Activated naive CD4-positive, alpha-beta T cell treated with anti-CD3 and anti-CD28 coated beads, Interleukin-2, amount 10 ng/mL, durations not matched to agents 7 days and 5 days (primary cell): ENCODE measurements at regions not wholly inside any gene's neighbourhood (a gene's known extent, or its start where the extent isn't known, plus 50 kb on each side); places are given as distances from the start of the nearest gene placed in this dataset.
"Not testable (repeated sequence)": the region's sequence is repeated elsewhere in the genome, so short reads cannot be mapped to it uniquely, and the experiment has no call there.

Experiments used
- CTCF ChIA-PET: fragments of 350-600 bp; sonication (Branson Sonifier 250); formaldehyde crosslinking; loops from one replicate; lab custom pipeline; 2021; ENCODE audit warnings: antibody characterized with exemption; lab: Charles Lee
- DNase-seq: peaks from one replicate; pipeline ENCODE4 v3.0.0-alpha.2; 2020
- H3K27ac Mint-ChIP-seq: one replicate; pipeline ENCODE4 v1.8.0; 2021; ENCODE audit warnings: mild to moderate bottlenecking, moderate library complexity, mixed read lengths
- H3K27me3 Mint-ChIP-seq: one replicate; pipeline ENCODE4 v1.8.0; 2021; ENCODE audit warnings: mild to moderate bottlenecking, mixed read lengths
- H3K36me3 Mint-ChIP-seq: one replicate; pipeline ENCODE4 v1.8.0; 2021; ENCODE audit warnings: mixed read lengths
- H3K4me1 Mint-ChIP-seq: one replicate; pipeline ENCODE4 v1.8.0; 2021; ENCODE audit warnings: mixed read lengths
- H3K4me3 Mint-ChIP-seq: one replicate; pipeline ENCODE4 v1.8.0; 2021; ENCODE audit warnings: mild to moderate bottlenecking, moderate library complexity, mixed read lengths
- H3K9me3 Mint-ChIP-seq: one replicate; pipeline ENCODE4 v1.8.0; 2021; ENCODE audit warnings: mixed read lengths

DNA sequence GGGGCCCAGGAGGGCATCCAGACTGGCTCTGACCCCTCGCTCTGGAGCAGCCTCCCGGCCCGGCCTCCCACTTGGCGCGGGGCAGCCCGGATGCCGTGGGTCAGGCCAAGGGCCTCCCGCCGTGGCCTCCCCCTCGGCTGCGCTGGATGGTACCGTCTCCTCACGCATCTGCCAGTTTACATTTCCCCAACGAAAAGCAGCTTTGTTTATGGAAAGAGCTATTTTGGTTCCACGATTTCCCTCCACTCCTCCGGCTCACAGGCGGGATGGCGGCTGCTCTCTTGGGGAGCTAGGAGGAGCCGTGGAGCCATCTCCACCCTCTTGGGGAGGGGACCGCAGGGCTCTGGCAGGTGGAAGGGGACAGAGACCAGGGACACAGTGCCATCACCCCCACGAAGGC lies 93.2 kb upstream of the MYL10 start:
- no peak overlapping the region for H3K27ac Mint-ChIP-seq

DNA sequence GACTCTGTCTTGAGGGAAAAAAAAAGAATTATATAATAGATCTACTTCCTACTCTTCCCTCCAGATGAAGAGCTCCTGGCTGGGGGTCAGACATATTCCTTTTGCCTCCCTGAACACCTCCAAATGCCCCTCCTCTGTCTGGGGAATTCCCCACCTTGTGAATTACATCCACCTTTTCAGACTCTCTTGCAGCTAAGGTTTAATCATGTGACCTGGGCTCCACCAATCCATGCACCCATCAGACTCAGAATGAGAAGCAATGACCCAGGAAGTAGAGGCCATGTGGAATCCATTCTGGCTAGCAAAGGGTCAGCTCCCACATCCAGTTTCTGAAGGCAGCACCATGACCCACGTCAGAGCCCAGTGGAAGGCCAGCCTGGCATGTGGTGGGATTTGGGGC lies 93.6 kb upstream of the CUX1 start:
- CTCF ChIA-PET: no interaction called here
- Mint-ChIP-seq H3K4me1 (no peaks in the 10 kb centered on the region), H3K36me3 (no peaks in the 10 kb centered on the region), H3K9me3 (peaks cover 3% of the 10 kb centered on the region), H3K4me3 (no peak overlapping the region), H3K27me3 (peaks cover 20% of the 10 kb centered on the region), H3K27ac (no peak overlapping the region)
- DNase-seq: no peak

More for the DNA sequence above, 93.2 kb upstream of the MYL10 start:
- H3K4me1 Mint-ChIP-seq: no peaks in the 10 kb centered on the region
- H3K9me3 Mint-ChIP-seq: peaks cover 3% of the 10 kb centered on the region
- CTCF ChIA-PET: no interaction called here
- peaks cover 20% of the 10 kb centered on the region for H3K27me3 Mint-ChIP-seq
- no peak overlapping the region for H3K4me3 Mint-ChIP-seq
- no peak for DNase-seq
- H3K36me3 Mint-ChIP-seq: no peaks in the 10 kb centered on the region

DNA sequence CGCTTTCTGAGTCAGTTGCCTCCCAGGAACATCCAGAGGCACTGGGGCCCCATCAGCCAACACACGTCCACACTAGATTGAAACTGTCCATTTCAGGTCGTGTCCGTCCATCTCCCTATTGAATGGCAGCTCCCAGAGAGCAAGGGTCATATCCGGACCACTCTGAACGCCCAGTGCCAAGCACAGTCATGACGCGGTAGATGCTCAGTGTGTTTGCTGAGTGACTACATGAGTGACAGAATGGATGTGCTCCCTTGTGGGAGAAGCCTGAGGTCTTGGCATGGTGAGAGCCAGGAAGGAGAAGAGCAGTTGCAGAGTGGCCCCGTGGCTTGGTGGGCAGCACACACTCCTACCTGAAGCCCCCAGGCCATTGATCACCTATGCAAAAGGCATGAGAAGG lies 92.5 kb upstream of the CUX1 start:
- CTCF ChIA-PET: interaction anchor here (0.6 kb wide), 1 partner anchor 112 kb away, joined by 5 read pairs; no protein-coding TSS in a partner anchor
- H3K4me1 Mint-ChIP-seq: no peaks in the 10 kb centered on the region
- H3K36me3 Mint-ChIP-seq: no peaks in the 10 kb centered on the region

DNA sequence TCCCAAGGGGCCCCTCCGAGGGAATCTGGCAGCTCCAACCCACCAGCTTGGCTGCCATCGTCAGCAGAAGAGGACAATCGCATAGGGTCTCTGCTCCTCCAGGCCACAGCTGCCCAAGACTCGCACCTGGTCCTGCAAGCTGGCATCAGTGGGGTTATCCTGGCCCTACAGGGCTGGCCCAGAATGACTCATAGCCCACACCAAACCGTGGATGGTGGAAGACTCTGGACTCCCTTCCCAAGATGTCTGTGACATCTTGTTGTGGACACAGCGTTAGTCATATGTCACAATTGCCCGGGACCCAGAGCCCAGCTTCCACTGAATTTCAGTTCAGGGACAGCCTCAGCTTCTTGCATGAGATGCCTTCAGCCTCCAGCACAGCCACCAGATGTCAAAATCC lies 91.5 kb upstream of the CUX1 start:
- DNase-seq: no peak
- Mint-ChIP-seq H3K4me3 (no peak overlapping the region), H3K36me3 (no peaks in the 10 kb centered on the region), H3K4me1 (no peaks in the 10 kb centered on the region), H3K27ac (no peak overlapping the region), H3K27me3 (peaks cover 18% of the 10 kb centered on the region), H3K9me3 (peaks cover 3% of the 10 kb centered on the region)
- CTCF ChIA-PET: no interaction called here

More for the DNA sequence above, 92.5 kb upstream of the CUX1 start:
- Mint-ChIP-seq H3K27ac (no peak overlapping the region), H3K9me3 (peaks cover 3% of the 10 kb centered on the region), H3K4me3 (no peak overlapping the region), H3K27me3 (peaks cover 22% of the 10 kb centered on the region)
- DNase-seq: no peak

DNA sequence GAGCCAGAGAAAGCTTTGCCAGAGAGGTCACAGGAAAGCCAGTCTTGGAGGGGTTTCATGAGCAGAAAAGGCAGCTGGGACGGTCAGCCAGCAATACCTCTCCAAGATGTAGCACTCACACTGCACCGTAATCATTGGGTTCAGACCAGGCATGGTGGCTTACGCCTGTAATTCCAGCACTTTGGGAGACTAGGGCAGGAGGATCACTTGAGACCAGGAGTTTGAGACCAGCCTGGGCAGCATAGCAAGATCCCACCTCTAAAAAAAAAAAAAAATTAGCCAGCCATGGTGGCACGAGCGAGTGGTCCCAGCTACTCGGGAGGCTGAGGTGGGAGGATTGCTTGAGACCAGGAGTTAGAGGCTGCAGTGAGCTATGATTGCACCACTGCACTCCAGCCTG lies 90.2 kb upstream of the CUX1 start:
- Mint-ChIP-seq H3K27ac (no peak overlapping the region), H3K9me3 (peaks cover 3% of the 10 kb centered on the region), H3K4me1 (no peaks in the 10 kb centered on the region), H3K36me3 (no peaks in the 10 kb centered on the region), H3K27me3 (peaks cover 21% of the 10 kb centered on the region), H3K4me3 (no peak overlapping the region)
- DNase-seq: no peak
- CTCF ChIA-PET: no interaction called here

DNA sequence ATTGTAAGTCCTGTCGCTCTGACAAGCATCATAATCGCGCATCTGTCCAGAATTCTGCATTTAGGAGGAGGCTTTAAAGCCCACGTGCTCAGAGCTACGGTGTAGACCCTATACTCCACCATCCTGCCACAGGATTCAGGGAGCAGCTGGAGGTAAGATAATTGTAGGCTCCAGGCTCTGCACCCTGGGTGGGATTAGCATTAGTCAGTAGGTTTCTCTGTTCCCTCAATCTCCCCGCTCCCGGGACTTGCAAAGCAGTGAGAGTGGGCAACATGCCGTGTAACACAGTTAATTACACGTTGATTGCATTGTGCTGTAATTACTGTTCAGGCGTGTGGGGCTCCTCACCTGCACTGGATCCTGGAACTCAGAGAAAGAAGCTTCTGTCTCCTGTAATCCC lies 89.3 kb upstream of the CUX1 start:
- Mint-ChIP-seq H3K4me1 (no peaks in the 10 kb centered on the region), H3K9me3 (peaks cover 3% of the 10 kb centered on the region), H3K27me3 (peaks cover 27% of the 10 kb centered on the region), H3K27ac (no peak overlapping the region), H3K4me3 (no peak overlapping the region), H3K36me3 (no peaks in the 10 kb centered on the region)
- CTCF ChIA-PET: no interaction called here
- no peak for DNase-seq

DNA sequence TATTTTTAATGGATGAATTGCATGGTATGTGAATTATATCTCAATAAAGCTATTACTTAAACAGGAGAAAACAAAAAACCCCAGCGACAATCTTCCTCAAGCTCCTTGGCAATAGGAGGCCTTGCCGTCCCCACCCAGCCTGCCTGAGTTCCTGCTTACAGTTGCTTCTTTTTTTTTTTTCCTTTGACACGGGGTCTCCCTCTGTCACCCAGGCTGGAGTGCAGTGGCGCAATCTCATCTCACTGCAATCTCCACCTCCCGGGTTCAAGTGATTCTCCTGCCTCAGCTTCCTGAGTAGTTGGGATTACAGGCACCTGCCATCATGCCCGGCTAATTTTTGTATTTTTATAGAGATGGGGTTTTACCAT lies 88.6 kb upstream of the CUX1 start:
- peaks cover 29% of the 10 kb centered on the region for H3K27me3 Mint-ChIP-seq
- not testable (repeated sequence) for H3K27ac Mint-ChIP-seq, H3K9me3 Mint-ChIP-seq, DNase-seq, H3K4me3 Mint-ChIP-seq, H3K4me1 Mint-ChIP-seq, H3K36me3 Mint-ChIP-seq
- CTCF ChIA-PET: interaction anchor here (0.9 to 1.2 kb wide), 2 partner anchors 11 to 15 kb away, joined by 3 to 4 read pairs; no protein-coding TSS in a partner anchor

DNA sequence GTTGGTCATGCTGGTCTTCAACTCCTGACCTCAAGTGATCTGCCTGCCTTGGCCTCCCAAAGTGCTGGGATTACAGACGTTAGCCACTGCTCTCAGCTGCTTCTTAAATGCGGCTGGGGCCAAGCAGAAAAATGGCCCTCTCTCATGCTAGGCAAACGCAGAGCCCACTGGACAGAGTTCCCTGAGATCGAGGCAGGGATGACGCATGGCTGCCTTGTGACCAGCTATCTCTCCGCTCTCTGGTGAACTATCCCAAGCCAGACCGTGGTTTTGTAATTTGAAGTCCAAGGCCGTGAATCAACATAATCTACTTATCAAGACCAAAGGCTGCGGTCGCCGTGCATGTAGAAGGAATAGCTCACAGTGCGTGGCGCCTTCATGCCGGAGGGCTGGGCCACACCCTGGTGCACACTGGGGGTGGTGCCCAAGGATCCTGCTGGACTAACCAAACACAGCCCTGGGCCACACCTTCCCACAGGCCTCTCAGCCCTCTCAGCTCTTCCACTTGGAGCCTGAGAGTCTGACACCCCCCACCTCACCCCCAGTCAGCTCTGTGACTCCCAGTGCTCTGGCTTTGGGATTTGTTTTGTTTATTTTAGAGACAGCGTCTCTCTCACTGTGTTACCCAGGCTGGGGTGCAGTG lies 88.1 kb upstream of the CUX1 start:
- Mint-ChIP-seq H3K36me3 (no peaks in the 10 kb centered on the region), H3K9me3 (no peaks in the 10 kb centered on the region), H3K27me3 (peaks cover 29% of the 10 kb centered on the region), H3K27ac (no peak overlapping the region), H3K4me1 (no peaks in the 10 kb centered on the region), H3K4me3 (no peak overlapping the region)
- CTCF ChIA-PET: interaction anchor here (0.9 to 1.2 kb wide), 2 partner anchors 10 to 15 kb away, joined by 3 to 4 read pairs; no protein-coding TSS in a partner anchor
- DNase-seq: no peak

DNA sequence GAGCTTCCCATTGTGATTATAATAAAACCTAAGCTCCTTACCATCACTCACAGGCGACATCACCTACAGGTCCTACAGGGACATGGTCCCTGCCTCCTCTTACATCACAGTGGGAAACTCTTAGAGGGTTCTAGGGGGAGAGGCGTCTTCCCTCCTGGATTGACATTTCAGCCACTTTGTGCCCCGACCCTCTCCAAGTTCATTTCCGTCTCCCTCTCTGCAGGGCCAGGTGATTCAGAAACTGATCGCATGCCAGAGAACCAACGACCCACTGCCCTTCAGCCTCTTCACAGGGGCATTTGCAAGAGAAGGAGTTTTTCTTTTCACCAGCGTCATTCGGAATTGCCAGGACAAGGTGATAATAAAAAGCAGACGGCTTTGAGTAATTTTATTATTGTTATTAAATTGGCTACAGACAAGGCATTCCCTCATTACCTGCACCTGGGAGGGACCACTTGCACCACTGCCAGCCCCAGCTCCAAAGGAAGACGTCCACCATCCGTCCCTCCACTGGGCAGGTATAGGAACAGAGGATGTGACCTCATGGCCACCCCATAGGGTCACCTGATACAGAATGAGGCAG lies 85.8 kb upstream of the CUX1 start:
- H3K4me1 Mint-ChIP-seq: no peaks in the 10 kb centered on the region
- no peaks in the 10 kb centered on the region for H3K36me3 Mint-ChIP-seq
- CTCF ChIA-PET: interaction anchor here (0.8 kb wide), 1 partner anchor 12 kb away, joined by 3 read pairs; no protein-coding TSS in a partner anchor
- no peaks in the 10 kb centered on the region for H3K9me3 Mint-ChIP-seq
- no peak overlapping the region for H3K4me3 Mint-ChIP-seq
- no peak for DNase-seq
- no peak overlapping the region for H3K27ac Mint-ChIP-seq
- peaks cover 25% of the 10 kb centered on the region for H3K27me3 Mint-ChIP-seq

DNA sequence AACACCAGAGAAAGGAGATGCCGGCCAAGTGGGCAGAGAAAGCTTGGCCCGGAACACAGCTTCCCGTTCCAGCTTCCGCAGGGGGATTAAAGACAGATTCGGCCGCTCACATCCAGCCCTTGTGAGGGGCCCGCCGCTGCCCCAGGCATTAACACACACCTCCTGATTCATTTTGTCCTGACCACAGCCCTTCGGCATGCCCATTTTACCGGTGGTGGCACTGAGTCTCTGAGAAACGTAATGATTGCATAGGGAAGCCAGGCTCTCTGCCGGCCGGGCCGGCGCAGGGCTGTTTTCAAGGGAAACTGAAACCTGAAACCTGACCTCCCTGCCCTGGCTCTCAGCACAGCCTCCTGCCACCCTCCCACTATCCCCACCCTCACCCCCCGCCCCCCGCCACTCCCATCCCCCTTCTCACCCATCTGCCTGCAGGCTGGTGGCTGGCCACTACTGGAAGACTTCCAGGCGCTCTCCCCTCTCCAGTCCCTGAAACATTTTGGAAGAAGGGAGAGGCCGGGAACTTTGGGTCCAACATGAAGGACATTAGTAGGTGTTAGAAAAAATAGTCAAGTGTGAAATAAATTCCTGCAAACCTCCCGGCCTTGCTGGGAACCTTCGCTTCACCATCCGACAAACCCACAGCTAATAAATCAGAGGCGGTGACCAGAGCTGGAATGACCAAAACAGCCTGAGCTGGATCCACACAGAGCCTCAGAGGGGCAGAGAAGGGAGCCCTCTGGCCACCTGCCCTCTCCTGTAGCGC lies 83.5 kb upstream of the CUX1 start:
- Mint-ChIP-seq H3K27me3 (peaks cover 25% of the 10 kb centered on the region), H3K36me3 (no peaks in the 10 kb centered on the region), H3K9me3 (no peaks in the 10 kb centered on the region), H3K4me3 (no peak overlapping the region), H3K27ac (no peak overlapping the region), H3K4me1 (peaks cover 8% of the 10 kb centered on the region)
- DNase-seq: no peak
- CTCF ChIA-PET: no interaction called here

DNA sequence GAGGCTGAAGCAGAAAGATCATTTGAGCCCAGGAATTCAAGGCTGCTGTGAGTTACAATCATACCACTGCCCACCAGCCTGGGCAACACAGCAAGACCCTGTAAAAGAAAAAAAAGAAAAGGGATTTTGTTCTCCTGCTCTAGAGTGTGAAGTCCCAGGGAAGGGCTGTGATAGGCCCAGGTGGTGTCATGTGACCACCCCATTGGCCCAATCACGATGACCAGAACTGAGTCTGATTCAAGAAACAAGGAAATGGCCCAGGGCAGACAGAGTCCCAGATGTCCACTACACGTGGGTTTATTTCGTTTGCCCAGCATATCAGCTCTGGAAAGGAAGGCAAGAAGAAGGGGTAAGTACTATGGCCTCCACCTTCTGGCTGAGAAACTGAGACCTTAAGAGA lies 81.3 kb upstream of the CUX1 start:
- CTCF ChIA-PET: no interaction called here
- H3K4me3 Mint-ChIP-seq: no peak overlapping the region
- peaks cover 18% of the 10 kb centered on the region for H3K27me3 Mint-ChIP-seq
- no peaks in the 10 kb centered on the region for H3K9me3 Mint-ChIP-seq
- H3K36me3 Mint-ChIP-seq: no peaks in the 10 kb centered on the region
- H3K27ac Mint-ChIP-seq: no peak overlapping the region
- peaks cover 29% of the 10 kb centered on the region for H3K4me1 Mint-ChIP-seq
- DNase-seq: no peak

DNA sequence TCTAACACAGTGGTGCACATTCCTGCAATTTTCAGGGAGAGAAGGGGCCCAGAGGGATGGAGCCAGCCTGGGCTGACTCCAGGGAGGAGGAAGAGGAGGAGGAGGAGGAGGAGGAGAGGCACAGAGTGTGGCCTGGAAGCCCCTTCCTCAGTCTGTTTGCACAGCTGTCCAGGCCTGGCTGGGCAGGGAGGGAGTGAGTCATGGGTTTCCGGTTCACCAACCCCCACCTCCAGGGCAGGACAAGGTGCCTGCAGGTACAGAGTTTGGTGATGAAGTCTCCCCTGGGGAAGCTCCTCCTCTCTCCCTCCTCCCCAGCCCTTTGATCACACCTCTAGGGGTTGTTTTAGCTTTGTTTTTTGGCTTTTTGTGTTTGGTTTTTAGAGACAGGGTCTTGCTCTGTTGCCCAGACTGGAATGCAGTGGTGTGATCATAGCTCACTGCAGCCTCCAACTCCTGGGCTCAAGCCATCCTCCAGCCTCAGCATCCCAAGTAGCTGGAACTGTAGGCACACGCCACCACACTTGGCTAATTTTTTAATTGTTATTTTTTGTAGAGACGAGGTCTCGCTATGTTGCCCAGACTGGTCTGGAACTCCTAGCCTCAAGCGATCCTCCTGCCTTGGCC lies 77.5 kb upstream of the CUX1 start:
- Mint-ChIP-seq H3K27me3 (peaks cover 17% of the 10 kb centered on the region), H3K4me1 (peaks cover 58% of the 10 kb centered on the region), H3K36me3 (no peaks in the 10 kb centered on the region), H3K27ac (no peak overlapping the region), H3K4me3 (no peak overlapping the region), H3K9me3 (no peaks in the 10 kb centered on the region)
- no peak for DNase-seq
- CTCF ChIA-PET: interaction anchor here (0.7 to 1.5 kb wide), 4 partner anchors 11 to 75 kb away, joined by 3 to 5 read pairs (median 4); no protein-coding TSS in a partner anchor

DNA sequence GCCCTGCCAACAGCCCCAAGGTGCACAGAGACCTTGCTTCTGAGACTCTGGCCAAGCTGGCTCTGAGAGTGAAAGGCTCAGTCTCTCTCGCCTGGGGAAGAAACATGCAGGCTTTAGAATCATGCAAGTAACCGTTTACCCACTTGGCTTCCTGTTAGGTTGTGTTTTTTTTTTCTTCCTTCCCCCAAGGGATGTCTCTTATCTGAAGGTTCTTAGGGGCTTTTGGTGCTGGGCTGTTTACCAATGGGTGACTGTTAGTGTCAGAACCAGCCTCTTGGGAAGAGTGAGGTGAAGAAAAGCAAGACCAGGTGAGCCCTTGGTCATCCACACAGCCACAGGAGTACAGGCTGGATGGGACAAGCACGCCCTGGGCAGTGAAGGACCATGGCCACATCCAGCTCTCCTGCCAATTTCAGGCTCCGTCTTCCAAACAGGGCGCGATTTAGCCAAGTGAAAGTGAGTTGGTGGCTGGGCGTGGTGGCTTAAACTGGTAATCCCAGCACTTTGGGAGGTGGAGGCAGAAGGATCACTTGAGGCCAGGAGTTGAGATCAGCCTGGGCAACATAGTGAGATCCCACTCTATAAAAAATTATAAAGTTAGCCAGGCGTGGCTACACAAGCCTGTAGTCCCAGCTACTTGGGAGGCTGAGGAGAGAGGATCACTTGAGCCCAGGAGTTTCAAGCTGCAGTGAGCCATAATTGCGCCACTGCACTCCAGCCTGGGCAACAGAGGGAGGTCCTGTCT lies 76.3 kb upstream of the CUX1 start:
- peak overlapping the region; percentile 34 for H3K4me3 Mint-ChIP-seq
- no peaks in the 10 kb centered on the region for H3K9me3 Mint-ChIP-seq
- CTCF ChIA-PET: interaction anchor here (0.6 to 1.5 kb wide), 5 partner anchors 35 to 495 kb away, joined by 3 to 5 read pairs (median 3); no protein-coding TSS in a partner anchor
- H3K36me3 Mint-ChIP-seq: no peaks in the 10 kb centered on the region
- H3K27me3 Mint-ChIP-seq: peaks cover 17% of the 10 kb centered on the region
- H3K27ac Mint-ChIP-seq: peak overlapping the region; percentile 92
- H3K4me1 Mint-ChIP-seq: peaks cover 62% of the 10 kb centered on the region
- peak; percentile 38 for DNase-seq
